ENCODE measurements at regions not wholly inside any gene's neighbourhood (a gene's known extent, or its start where the extent isn't known, plus 50 kb on each side); places are given as distances from the start of the nearest gene placed in this dataset.

- no peak overlapping the region for H2AFZ ChIP-seq (ENCODE audit: low read depth, low read length, severe bottlenecking)
- no peaks in the 10 kb centered on the region for H3K36me3 ChIP-seq (ENCODE audit: low read length)
- no peak overlapping the region for H3K27ac ChIP-seq (ENCODE audit: low read depth, low read length)
- no peaks in the 10 kb centered on the region for H3F3A ChIP-seq (ENCODE audit: insufficient read depth)
- no peaks in the 10 kb centered on the region for H3K27me3 ChIP-seq (ENCODE audit: low read length)
- no peak overlapping the region for H3K4me2 ChIP-seq (ENCODE audit: low read depth, low read length, poor library complexity, severe bottlenecking)
- H3K9ac ChIP-seq (ENCODE audit: low read length), result no peak overlapping the region
- no peak overlapping the region for H3K4me3 ChIP-seq (ENCODE audit: insufficient read depth, low read length, poor library complexity, severe bottlenecking)
- H3K9me3 ChIP-seq (ENCODE audit: insufficient read depth, low read length), result no peaks in the 10 kb centered on the region
- no peaks in the 10 kb centered on the region for H3K79me2 ChIP-seq (ENCODE audit: insufficient read depth, low read length)
- no peaks in the 10 kb centered on the region for H4K20me1 ChIP-seq (ENCODE audit: low read depth, low read length)
- TF ChIP-seq EZH2phosphoT487 (conservative IDR thresholded peaks at IDR 0.05; ENCODE audit: low read length) (no peak), CTCF (IDR thresholded peaks at IDR 0.05; ENCODE audit: insufficient read depth, low read length, poor library complexity, severe bottlenecking) (no peak)
- no peaks in the 10 kb centered on the region for H3K9me2 ChIP-seq (replicated peaks; ENCODE audit: insufficient read depth, low read length)
Observed at GRCh38 chr15:83352119-83352518, 67.7 kb upstream of the BNC1 start.

GRCh38 chr15:83356501-83357399, 72.3 kb upstream of the BNC1 start:
- Histone ChIP-seq H3K9me2 (replicated peaks; ENCODE audit: insufficient read depth, low read length) (no peaks in the 10 kb centered on the region), H3K36me3 (ENCODE audit: low read length) (no peaks in the 10 kb centered on the region), H3K9me3 (ENCODE audit: insufficient read depth, low read length) (no peaks in the 10 kb centered on the region), H3K27ac (ENCODE audit: low read depth, low read length) (no peak overlapping the region), H4K20me1 (ENCODE audit: low read depth, low read length) (no peaks in the 10 kb centered on the region), H3K4me2 (ENCODE audit: low read depth, low read length, poor library complexity, severe bottlenecking) (no peak overlapping the region), H3F3A (ENCODE audit: insufficient read depth) (no peaks in the 10 kb centered on the region), H2AFZ (ENCODE audit: low read depth, low read length, severe bottlenecking) (no peak overlapping the region), H3K79me2 (ENCODE audit: insufficient read depth, low read length) (no peaks in the 10 kb centered on the region), H3K9ac (ENCODE audit: low read length) (no peak overlapping the region), H3K27me3 (ENCODE audit: low read length) (no peaks in the 10 kb centered on the region), H3K4me3 (ENCODE audit: insufficient read depth, low read length, poor library complexity, severe bottlenecking) (no peak overlapping the region)
- no peak for TF ChIP-seq CTCF (IDR thresholded peaks at IDR 0.05; ENCODE audit: insufficient read depth, low read length, poor library complexity, severe bottlenecking)
- TF ChIP-seq EZH2phosphoT487 (conservative IDR thresholded peaks at IDR 0.05; ENCODE audit: low read length), result no peak

- H3K36me3 ChIP-seq (ENCODE audit: low read length), result no peaks in the 10 kb centered on the region
- H2AFZ ChIP-seq (ENCODE audit: low read depth, low read length, severe bottlenecking), result no peak overlapping the region
- H3K9me3 ChIP-seq (ENCODE audit: insufficient read depth, low read length), result no peaks in the 10 kb centered on the region
- no peak overlapping the region for H3K9ac ChIP-seq (ENCODE audit: low read length)
- H3K79me2 ChIP-seq (ENCODE audit: insufficient read depth, low read length), result no peaks in the 10 kb centered on the region
- no peaks in the 10 kb centered on the region for H3K27me3 ChIP-seq (ENCODE audit: low read length)
- no peak overlapping the region for H3K4me2 ChIP-seq (ENCODE audit: low read depth, low read length, poor library complexity, severe bottlenecking)
- TF ChIP-seq EZH2phosphoT487 (conservative IDR thresholded peaks at IDR 0.05; ENCODE audit: low read length) (no peak), CTCF (IDR thresholded peaks at IDR 0.05; ENCODE audit: insufficient read depth, low read length, poor library complexity, severe bottlenecking) (no peak)
- no peaks in the 10 kb centered on the region for H4K20me1 ChIP-seq (ENCODE audit: low read depth, low read length)
- H3K9me2 ChIP-seq (replicated peaks; ENCODE audit: insufficient read depth, low read length), result no peaks in the 10 kb centered on the region
- H3F3A ChIP-seq (ENCODE audit: insufficient read depth), result no peaks in the 10 kb centered on the region
- no peak overlapping the region for H3K27ac ChIP-seq (ENCODE audit: low read depth, low read length)
- H3K4me3 ChIP-seq (ENCODE audit: insufficient read depth, low read length, poor library complexity, severe bottlenecking), result no peak overlapping the region
Observed at GRCh38 chr15:83358972-83359564, 74.6 kb upstream of the BNC1 start.
